ENCODE measurements at regions not wholly inside any gene's neighbourhood (a gene's known extent, or its start where the extent isn't known, plus 50 kb on each side); places are given as distances from the start of the nearest gene placed in this dataset.

- Histone ChIP-seq H3K27ac (no peak overlapping the region), H3K9me3 (no peaks in the 10 kb centered on the region), H3K4me1 (peaks cover 0 to 22% (median 0%) of the 10 kb centered on the region in 3 donors), H3K4me3 (no peak overlapping the region), H3K27me3 (no peaks in the 10 kb centered on the region), H3K36me3 (no peaks in the 10 kb centered on the region)
- no peak for DNase-seq
- intact Hi-C loops (cut with DNase I), result no loop called here
- 43 to 45% methylated on average over 6 of the region's 6 CpGs for WGBS, 2 donors
- TF ChIP-seq CTCF (IDR thresholded peaks at IDR 0.05) (no peak), POLR2A (IDR thresholded peaks at IDR 0.05) (no peak)
These were observed 567.6 kb upstream of the ADAMTS16 start for GRCh38 chr5:4572311-4573100.

DNA sequence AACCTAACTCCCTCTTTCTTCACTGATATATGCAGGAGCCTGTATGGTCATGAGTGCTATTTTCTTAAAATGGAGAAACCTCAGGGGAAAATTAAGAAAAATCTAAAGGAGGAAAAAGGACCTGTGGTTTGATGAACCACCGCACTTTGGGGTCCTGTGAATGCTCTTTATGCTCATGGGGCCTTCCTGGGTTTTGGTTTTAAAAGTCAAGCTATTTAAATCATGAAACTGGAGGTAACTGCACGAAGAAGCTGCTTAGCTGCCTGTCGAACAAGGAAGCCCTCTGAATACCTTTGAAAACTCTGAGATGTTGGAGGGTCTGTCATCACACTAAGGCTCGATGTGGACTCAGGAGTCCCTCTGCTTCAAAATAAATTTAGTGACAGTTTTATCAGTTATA lies 564.5 kb upstream of the ADAMTS16 start:
- Histone ChIP-seq H3K27ac (no peak overlapping the region), H3K4me1 (peaks cover 0 to 19% (median 0%) of the 10 kb centered on the region in 3 donors), H3K36me3 (no peaks in the 10 kb centered on the region), H3K4me3 (no peak overlapping the region), H3K9me3 (no peaks in the 10 kb centered on the region), H3K27me3 (no peaks in the 10 kb centered on the region)
- no peak for TF ChIP-seq POLR2A (IDR thresholded peaks at IDR 0.05)
- TF ChIP-seq CTCF (IDR thresholded peaks at IDR 0.05), result no peak
- no peak for DNase-seq
- intact Hi-C loops (cut with DNase I), result no loop called here
- WGBS, 2 donors, result 77 to 79% methylated on average over 4 of the region's 4 CpGs

DNA sequence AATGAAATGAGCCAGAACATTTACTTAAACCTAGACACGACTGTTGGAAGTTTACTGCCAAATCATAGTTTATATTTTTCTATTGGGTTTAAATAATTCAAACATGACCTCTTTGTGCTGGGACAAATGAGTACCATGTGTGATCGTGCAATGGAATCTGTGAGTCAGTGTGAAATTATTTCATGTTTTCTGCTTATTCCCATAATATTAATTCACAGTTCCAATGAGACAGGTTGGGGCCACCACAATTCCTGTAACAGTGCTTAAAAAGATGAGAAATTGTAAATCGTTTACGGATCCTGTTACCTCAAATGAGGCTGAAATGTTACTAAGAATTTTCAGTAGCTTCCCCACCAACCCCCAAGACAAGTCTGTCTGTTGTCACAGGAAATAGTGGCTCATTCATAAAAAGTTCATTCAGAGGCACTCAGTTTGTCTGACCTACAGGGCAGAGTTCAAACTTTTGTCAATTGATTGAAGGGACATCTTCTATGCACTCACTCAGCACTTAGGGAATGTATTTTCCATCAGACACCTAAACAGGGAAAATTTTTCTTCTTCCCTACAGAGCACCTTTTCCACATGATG lies 563.9 kb upstream of the ADAMTS16 start:
- 14 to 32% methylated on average over 4 of the region's 4 CpGs for WGBS, 2 donors
- no peak for DNase-seq

GRCh38 chr5:4576908-4577307 lies 563.2 kb upstream of the ADAMTS16 start:
- DNase-seq, result no peak
- TF ChIP-seq CTCF (IDR thresholded peaks at IDR 0.05) (no peak), POLR2A (IDR thresholded peaks at IDR 0.05) (no peak)
- Histone ChIP-seq H3K27ac (no peak overlapping the region), H3K4me1 (peaks cover 0 to 6% (median 0%) of the 10 kb centered on the region in 3 donors), H3K4me3 (no peak overlapping the region), H3K36me3 (no peaks in the 10 kb centered on the region), H3K9me3 (no peaks in the 10 kb centered on the region), H3K27me3 (no peaks in the 10 kb centered on the region)
- intact Hi-C loops (cut with DNase I), result no loop called here
- 68 to 74% methylated on average over 14 of the region's 14 CpGs for WGBS, 2 donors

More for the DNA sequence above, 563.9 kb upstream of the ADAMTS16 start:
- Histone ChIP-seq H3K9me3 (no peaks in the 10 kb centered on the region), H3K27ac (no peak overlapping the region), H3K36me3 (no peaks in the 10 kb centered on the region), H3K4me3 (no peak overlapping the region), H3K27me3 (no peaks in the 10 kb centered on the region), H3K4me1 (peaks cover 0 to 12% (median 0%) of the 10 kb centered on the region in 3 donors)
- TF ChIP-seq CTCF (IDR thresholded peaks at IDR 0.05) (no peak), POLR2A (IDR thresholded peaks at IDR 0.05) (no peak)
- intact Hi-C loops (cut with DNase I), result no loop called here

DNA sequence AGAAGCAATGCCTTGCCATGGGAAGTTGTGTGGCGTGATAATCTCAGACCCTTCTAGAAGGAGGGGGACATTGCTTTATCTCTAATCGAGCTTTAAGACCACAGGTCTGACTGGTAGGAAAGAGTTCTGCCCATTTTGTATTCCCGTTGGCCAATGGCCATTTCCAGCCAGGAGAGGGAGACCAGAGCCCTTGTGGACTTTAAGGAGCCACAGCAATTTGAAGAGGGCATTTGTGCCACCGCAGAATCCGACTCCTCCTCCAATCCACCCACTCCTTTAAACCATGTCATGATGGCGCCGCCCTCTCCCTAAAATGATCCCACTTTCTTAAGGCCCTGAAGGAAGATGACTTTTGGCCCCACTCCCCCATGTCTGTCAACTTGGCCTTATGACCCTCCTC lies 560.5 kb upstream of the ADAMTS16 start:
- Histone ChIP-seq H3K4me1 (peaks cover 0 to 6% (median 0%) of the 10 kb centered on the region in 3 donors), H3K27me3 (no peaks in the 10 kb centered on the region), H3K27ac (no peak overlapping the region), H3K4me3 (no peak overlapping the region), H3K36me3 (no peaks in the 10 kb centered on the region), H3K9me3 (no peaks in the 10 kb centered on the region)
- TF ChIP-seq CTCF (IDR thresholded peaks at IDR 0.05), result no peak
- no peak for TF ChIP-seq POLR2A (IDR thresholded peaks at IDR 0.05)
- WGBS, 2 donors, result 80 to 94% methylated on average over 6 to 7 of the region's 7 CpGs
- intact Hi-C loops (cut with DNase I), result no loop called here
- DNase-seq, result no peak

All from esophagus squamous epithelium (tissue), 5 donors.